ENCODE measurements at regions not wholly inside any gene's neighbourhood (a gene's known extent, or its start where the extent isn't known, plus 50 kb on each side); places are given as distances from the start of the nearest gene placed in this dataset.
"Not testable (repeated sequence)": the region's sequence is repeated elsewhere in the genome, so short reads cannot be mapped to it uniquely, and the experiment has no call there.

DNA sequence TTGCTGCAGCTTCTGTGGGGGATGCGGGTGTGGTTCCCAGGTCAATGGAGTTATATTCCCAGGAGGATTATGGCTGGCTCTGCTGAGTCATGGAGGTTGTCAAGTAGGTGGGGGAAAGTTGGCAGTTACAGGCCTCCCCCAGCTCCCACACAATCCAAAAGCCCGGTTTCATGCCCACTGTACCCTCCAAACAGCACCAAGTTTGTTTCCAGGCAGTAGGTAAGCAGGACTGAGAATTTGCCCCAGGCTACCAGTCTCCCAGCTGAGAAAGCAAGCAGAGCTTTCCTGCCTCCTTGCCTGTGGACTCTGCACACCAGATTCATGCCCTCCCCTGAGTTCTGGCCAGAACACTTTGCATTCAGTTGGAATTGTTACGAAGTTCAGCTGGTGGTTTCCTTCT is 578.2 kb downstream of the MEI4 start:
- no peak for DNase-seq (ENCODE audit: low read depth, low spot score)

DNA sequence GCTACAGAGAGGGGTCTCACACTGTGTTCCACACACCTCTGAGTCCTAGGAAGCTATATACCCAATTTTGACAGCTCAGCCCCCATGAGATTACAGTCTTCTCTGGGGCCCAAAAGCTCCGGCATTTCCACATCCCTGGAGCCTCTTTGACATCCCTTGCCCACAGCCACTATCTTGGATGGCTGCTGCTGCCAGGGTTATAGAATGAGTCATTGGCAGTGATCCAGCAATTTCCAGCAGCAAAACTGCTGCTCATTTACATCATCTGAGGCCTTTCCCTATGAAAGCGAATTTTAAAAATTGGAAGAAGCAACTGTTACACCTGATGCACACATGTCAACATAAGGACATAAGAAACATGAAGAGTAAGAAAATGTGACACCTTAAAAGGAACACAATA is 590.7 kb downstream of the MEI4 start:
- no peak for DNase-seq (ENCODE audit: low read depth, low spot score)

DNA sequence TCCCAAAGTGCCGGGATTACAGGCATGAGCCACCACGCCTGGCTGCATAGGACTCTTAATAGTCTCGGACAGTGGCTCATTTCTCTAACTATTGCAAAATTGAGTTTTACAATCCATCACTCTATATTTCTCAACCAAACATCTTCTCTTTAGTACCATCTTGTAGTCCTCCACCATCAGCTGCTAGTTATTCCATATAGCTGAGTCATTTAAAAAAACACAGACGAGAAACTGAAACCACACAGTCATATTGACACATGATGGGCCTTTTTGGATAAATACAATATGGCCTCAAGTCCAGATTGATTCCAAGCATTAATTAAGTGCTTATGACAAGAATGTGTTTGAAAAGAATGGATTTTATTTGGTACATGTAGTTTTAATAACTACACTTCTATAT is 599.1 kb downstream of the MEI4 start:
- no peak for DNase-seq (ENCODE audit: low read depth, low spot score)

DNA sequence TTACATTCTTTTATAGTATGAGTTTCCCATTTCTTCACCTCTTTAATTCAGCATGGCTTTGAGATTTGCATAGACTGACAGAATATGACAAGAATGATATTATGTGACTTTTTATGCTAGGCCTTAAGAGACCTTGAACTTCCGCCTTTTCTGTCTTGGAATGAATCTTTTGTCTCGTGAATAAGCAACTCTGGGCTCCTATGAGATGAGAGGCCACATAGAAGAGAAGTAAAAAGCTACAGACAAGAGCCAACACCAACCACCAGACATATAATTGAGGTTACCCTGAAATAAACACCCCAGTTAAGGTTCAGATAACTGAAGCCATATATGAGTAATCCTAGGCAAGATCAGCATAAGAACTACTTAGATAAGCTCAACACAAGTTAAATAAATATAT is 600.8 kb downstream of the MEI4 start:
- DNase-seq (ENCODE audit: low read depth, low spot score) = no peak

DNA sequence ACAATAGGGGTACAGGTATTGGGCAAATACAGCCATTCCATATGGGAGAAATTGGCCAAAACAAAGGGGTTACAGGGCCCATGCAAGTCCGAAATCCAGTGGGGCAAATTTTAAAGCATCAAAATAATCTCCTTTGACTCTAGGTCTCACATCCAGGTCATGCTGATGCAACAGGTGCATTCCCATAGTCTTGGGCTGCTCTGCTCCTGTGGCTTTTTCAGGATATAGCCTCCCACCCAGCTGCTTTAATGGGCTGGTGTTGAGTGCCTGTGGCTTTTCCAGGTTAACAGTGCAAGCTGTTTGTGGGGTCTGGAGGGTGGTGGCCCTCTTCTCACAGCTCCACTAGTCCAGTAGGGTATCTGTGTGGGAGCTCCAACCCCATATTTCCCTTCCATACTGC is 607.1 kb downstream of the MEI4 start:
- no peak for DNase-seq (ENCODE audit: low read depth, low spot score)

DNA sequence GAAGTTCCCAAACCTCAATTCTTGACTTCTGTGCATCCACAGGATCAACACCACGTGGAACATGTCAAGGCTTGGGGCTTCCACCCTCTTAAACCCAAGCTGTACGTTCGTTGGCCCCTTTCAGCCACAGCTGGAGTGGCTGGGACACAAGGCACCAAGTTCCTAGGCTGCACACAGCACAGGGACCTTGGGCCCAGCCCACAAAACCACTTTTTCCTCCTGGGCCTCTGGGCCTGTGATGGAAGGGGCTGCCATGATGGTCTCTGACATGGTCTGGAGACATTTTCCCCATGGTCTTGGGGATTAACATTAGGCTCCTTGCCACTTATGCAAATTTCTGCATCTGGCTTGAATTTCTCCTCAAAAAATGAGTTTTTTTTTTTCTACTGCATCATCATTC is 606.9 kb upstream of the IRAK1BP1 start:
- DNase-seq (ENCODE audit: low read depth, low spot score) = not testable (repeated sequence)

DNA sequence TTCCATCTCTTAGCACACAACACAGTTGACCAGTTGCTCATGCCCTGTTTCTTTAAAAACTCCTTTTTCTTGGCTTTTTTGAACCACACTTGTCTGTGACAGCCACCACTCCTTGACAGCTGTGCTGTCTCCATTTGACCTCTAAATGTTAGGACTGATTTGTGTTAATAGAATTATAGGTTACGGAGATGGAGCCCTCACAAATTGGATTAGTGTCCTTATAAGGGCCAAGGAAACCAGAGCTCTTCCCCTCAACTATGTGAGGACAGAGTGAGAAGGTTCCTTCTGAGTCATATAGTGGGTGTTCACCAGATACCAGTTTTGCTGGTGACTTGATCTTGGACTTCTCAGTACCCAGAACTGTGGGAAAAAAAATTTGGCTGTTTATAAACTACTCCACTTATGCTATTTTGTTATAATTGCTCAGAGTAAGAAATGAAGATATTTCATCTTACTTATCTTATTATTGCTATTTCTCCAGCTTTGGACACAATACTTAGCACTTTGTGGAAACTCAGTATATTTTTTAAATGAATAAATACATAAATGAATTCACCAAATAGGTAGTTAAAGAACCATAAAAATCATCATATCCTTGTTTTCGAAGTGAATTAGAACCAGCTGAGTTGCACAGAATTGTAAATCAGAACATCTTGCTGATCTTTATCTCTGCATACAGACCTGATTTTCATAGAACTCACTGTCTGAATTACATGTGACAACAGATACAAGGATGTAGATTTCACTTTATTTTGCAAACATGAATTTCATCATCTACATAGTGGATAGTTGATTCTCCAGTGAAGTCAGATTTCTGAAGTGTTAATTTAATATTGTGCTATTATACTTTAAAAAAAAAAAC is 598.5 kb upstream of the IRAK1BP1 start:
- DNase-seq (ENCODE audit: low read depth, low spot score) = no peak

DNA sequence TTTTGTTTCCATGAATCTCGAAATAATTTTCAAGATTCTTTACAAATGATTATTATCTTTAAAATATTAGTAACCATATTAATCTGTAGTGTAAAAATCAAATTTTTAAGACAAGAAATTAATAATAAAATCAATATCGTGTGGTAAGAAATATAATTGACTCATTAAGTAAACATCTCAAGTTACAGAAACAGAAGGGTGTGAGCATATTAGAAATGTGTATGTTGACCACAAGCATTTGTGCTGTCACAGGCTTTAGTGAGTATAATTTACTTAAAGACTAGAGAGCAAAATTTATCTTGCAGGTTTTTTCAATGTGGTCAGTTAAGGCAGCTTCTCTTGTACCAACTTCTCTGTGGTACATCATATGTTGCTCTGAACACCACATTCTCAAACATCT is 566.5 kb upstream of the IRAK1BP1 start:
- no peak for DNase-seq (ENCODE audit: low read depth, low spot score)

DNA sequence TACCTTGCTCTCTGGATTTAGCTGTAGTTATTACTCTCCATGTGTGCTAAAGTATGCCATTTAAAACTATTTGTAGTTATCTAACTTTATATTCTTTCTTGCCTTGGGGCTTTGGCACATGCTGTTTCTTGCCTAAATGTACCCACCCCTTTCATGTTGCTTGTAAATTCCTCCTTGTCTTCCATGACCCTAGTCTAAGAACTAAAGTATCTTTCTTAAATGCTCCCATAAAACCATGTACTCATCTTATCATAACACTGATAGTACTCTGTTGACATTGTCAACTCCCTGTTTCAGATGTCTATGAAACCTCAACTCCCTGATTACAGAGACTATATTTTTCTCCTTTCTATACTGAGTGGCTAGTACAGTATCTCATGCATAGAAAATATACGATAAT is 564.9 kb upstream of the IRAK1BP1 start:
- DNase-seq (ENCODE audit: low read depth, low spot score) = no peak

DNA sequence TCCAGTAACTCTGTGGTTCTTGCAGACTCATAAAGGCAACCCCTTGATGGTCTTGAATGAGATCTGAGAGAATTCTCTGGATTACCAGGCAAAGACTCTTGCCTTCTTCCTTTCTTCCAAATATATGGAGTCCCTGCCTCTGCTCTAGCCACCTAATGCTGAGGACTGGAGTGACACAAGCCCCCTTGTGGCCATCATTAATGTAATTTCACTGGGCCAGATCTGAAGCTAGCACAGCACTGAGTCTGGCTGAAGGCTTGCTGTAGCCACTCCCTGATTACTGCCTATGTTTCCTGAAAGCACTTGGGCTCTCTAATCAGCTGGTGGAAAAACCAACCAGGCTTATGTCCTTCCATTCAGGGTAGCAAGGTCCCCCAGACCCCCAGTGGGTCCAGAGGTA is 559.3 kb upstream of the IRAK1BP1 start:
- no peak for DNase-seq (ENCODE audit: low read depth, low spot score)

DNA sequence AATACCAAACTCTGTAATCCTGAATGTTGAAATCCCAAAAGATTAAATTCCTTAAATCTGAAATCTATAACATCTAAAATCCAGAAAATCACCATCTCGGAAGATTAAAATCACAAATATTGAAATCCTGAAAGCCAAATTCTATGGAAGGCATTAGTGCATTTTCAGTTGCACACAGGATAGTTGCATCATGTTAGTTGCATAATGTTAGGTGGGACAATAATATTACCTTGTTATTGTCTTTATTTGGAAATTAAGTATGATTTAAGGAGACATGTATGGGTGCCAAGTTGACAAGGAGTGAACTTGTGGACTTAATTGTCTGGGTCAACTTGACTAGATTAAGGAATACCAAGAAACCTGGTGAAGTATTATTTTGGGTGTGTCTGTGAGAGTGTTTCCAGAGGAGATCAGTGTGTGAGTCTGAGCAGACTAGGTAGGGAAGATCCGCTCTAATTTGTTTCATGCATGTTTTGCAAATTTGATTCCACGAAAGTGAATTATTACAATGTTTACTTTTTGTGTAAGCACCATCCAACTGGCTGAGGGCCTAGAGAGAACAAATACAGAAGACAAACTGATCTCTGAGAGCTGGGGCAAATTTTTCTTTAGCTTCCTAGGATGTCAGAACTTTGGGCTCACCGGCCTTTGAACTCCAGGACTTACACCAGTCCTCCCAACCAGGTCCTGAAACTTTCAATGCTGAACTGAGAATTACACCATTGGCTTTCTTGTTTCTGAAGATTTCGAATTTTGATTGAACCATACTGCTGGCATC is 545.1 kb upstream of the IRAK1BP1 start:
- DNase-seq (ENCODE audit: low read depth, low spot score) = no peak

DNA sequence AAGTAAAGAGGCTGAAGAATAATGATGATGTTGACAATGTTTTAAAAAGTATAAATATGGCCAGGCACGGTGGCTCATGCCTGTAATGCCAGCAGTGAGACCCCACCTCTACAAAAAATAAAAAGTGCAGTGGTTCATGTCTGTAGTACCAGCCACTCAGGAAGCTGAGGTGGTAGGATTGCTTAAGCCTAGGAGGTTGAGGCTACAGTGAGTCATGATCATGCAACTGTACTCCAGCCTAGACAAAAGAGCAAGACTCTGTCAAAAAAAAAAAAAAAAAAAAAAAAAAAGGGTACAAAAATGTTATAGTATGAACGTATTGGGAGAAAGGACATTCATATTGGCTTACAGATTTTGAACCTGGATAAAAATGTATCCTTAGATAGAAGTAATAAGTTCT is 543.1 kb upstream of the IRAK1BP1 start:
- no peak for DNase-seq (ENCODE audit: low read depth, low spot score)

DNA sequence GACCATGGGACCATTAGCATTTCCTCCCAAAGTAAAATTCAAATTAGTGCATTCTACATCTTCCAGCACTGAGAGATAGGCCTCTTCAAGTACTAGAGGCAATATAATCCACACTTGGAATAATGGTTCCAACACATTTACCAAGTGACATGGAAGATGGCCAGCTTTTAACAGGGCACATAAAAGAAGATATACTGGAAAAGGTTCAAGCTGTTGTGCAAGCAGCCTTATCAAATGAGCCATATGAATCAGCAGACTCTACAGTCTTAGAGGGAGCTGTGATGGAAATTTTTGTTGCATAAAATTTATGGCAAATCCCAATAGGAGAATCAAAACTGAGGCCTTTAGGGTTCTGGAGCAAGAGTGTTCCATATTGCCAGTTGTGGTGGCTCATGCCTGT is 526.6 kb upstream of the IRAK1BP1 start:
- DNase-seq (ENCODE audit: low read depth, low spot score) = no peak

DNA sequence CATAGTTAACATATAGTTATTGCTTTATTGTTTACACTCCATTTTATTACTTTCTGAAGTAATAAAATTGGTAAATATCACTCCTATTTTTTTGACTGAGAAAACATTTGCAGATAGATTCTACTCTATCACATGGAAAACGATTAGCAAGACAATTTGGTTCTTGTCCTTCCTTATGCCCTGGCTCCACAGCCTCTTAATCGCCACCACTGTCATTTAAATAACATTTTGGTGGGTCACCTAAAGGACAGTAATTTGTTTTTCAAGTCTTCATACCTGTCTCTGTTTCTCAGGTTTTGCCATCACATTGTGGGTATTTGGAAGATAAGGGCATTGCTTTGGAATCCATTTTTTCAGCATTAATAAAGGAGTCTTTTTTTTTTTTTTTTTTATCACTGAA is 521.5 kb upstream of the IRAK1BP1 start:
- DNase-seq (ENCODE audit: low read depth, low spot score) = no peak

DNA sequence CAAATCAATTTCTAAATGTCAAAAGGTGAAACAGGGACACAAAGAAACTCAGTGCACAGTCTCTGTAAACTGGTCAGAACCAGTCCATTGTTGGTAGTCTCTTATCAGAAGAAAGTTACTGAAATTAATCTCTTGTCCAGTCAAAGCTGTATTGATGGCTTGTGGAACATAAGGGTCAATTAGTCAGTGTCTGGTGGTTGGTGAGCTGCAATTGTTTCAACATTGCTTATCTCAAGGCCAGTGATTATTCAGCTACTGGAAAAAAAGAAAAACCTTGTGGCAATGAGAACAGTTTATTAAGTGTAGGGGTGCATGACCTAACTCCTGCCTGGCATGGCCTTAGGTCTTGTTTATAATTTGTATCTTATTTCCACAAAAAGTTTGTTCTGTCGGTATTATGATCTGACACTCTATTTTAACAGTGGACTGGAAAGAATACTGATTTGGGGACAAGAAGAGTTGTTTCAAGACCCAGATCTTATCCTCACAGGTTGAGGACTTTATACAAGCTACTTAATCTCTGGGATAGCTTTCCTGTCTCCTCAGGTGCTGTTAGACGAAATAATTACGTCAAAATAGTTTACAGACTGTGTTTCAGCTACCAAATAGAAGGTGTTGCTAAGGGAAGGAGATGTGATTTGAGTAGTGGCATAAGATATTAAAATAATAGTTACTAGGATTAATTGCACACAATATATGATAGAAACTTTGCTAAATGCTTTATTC is 520.0 kb upstream of the IRAK1BP1 start:
- DNase-seq (ENCODE audit: low read depth, low spot score) = no peak

DNA sequence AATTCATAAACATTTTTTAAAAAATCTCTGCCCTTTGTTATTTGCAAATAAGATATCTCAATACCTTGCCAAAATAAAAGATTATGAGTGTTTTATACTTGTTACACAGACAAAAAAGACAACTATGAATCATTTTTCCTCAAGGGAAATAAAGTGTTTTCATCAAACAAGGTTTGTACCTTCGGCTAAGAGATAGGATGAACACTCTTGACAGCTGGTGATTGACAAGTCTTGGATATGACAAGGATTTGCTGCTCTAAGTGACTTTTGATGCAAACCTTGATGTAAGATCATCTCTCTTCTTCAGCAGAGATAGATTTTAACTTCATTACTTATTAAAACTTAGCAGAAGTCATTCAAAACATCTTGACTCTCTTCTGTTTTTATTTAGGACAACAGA is 514.3 kb upstream of the IRAK1BP1 start:
- no peak for DNase-seq (ENCODE audit: low read depth, low spot score)

DNA sequence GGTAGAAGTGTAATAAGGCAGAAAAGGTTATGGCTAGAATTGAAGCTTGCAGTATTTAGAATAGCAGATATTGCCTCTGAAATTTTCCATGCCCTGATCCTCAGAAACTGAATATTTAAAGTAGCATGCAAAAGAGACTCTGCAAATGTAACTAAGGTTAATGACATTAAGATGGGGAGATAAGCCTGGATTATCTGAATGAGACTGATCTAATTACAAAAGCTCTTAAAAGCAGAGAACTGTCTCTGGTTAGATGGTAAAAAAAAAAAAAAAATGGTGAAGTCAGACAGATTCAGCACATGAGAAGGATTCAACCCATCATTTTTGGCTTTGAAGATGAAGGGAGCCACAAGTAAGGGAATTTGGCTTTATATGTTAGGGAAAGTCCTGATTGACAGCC is 503.7 kb upstream of the IRAK1BP1 start:
- no peak for DNase-seq (ENCODE audit: low read depth, low spot score)

DNA sequence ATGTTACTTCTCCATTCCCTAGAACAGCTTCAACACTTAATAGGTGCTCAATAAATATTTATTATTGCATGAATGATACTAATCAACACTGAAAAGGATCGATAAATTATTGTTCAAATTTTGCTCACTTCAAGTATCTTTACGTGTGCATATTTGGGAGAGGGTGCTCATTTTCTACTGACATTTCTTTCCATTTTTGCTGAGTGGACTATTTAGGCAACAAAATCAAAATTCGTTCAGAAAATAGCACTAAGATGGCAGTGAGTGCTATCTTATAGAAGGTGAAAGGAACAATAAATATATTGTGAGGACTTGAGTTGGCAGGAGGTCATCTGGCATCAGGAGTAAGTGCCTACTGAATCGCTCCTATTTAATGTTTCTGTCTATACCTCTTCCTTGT is 501.9 kb upstream of the IRAK1BP1 start:
- no peak for DNase-seq (ENCODE audit: low read depth, low spot score)

DNA sequence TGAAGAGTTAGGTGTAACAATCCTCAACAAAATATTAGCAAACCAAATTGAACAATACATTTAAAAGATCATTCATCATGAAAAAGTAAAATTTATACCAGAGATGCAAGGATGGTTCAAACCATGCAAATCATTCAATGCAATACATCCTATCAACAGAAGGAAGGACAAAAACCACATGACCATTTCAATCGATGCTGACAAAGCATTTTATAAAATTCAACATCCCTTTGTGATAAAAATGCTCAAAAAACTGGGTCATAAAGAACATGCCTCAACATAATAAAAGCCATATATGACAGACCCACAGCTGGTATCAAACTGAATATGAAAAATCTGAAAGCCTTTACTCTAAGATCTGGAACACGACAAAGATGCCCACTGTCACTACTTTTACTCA is 490.3 kb upstream of the IRAK1BP1 start:
- no peak for DNase-seq (ENCODE audit: low read depth, low spot score)

DNA sequence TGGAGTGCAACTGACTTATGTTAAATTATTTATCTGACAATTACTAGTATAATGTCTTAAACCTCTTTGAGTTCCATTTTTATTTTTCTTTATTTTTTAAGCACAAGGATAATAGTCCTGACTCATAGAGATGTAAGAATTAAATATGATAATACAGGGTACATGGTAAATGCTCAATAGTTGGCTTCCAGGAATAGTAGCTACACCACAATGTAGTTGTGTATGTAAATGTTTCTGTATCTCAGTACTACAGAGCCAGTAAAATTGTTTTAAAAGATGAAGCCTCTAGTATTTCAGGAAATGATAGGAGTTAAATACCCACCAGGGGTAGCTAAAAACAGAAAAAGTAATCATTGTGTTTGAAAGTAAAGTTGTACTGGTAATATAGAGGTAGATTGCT is 487.4 kb upstream of the IRAK1BP1 start:
- no peak for DNase-seq (ENCODE audit: low read depth, low spot score)

DNA sequence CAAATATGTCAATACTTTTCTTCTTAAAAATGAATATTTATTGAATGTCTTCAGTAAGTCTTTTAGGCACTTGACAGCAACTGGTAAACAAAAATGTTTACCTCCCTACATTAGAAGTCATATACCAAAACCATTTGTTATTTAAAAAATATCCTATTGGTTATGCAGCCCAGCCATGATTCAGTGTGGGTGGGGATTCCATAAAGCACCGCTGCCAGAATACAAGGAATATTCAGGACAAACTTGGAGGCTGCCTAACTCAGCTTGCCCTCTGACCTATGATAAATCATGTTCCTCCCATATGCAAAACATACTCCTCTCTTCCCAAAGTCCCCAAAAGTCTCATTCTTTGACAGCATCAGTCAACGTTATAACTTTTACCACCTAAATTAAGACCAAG is 486.8 kb upstream of the IRAK1BP1 start:
- no peak for DNase-seq (ENCODE audit: low read depth, low spot score)

DNA sequence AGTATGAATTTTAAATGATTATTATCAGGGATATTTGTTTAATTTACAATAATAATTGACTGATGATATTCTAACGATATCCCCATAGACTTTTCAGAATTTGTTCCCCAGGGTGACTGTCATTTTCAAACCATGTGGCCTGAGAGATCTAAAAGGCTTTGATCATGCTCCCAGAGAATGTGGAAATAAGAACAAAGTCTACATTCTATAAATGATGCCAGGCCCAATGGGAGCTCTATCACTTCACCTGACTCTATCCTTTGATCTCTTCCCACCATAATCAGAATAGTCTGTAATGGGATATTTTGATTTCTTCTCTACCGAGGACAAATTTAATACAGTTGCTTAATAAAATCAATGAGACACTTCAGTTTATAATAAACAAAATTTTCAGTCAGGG is 483.4 kb upstream of the IRAK1BP1 start:
- DNase-seq (ENCODE audit: low read depth, low spot score) = no peak

DNA sequence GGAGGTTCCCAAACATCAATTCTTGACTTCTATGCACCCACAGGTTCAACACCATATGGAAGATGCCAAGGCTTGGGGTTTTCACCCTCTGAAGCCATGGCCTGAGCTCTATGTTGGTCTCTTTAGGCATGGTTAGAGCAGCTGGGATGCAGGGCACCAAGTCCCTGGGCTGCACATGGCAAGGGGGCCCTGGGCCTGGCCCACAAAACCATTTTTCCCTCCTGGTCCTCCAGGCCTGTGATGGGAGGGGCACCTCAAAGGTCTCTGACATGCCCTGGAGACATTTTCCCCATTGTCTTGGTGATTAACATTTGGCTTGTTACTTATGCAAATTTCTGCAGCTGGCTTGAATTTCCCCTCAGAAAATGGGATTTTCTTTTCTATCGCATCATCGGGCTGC is 480.5 kb upstream of the IRAK1BP1 start:
- not testable (repeated sequence) for DNase-seq (ENCODE audit: low read depth, low spot score)
